ENCODE measurements at regions not wholly inside any gene's neighbourhood (a gene's known extent, or its start where the extent isn't known, plus 50 kb on each side); places are given as distances from the start of the nearest gene placed in this dataset.
"Not testable (repeated sequence)": the region's sequence is repeated elsewhere in the genome, so short reads cannot be mapped to it uniquely, and the experiment has no call there.

- Histone ChIP-seq H3K27ac (ENCODE audit: low read depth in 1 of 2, low read length in 1 of 2) (no peak overlapping the region), H3K4me1 (ENCODE audit: control insufficient read depth in 2 of 2, insufficient read depth in 2 of 2, low read length in 2 of 2) (no peaks in the 10 kb centered on the region), H3K9me3 (ENCODE audit: control insufficient read depth in 2 of 2, insufficient read depth in 1 of 2, low read length in 1 of 2) (no peaks in the 10 kb centered on the region), H3K36me3 (ENCODE audit: control insufficient read depth in 2 of 2, insufficient read depth in 2 of 2, low read length in 1 of 2) (no peaks in the 10 kb centered on the region), H3K27me3 (ENCODE audit: control insufficient read depth in 2 of 2, insufficient read depth in 1 of 2, low read length in 1 of 2) (no peaks in the 10 kb centered on the region), H3K4me3 (ENCODE audit: low read length in 2 of 2) (no peak overlapping the region)
- DNase-seq (ENCODE audit: low read depth in 6 of 9, low spot score in 9 of 9): no peak
- WGBS: 92% methylated on average over 3 of the region's 3 CpGs
Measured at GRCh38 chr18:27541293-27541692, 356.2 kb upstream of the CHST9 start.

GRCh38 chr18:27540111-27540510 lies 355.0 kb upstream of the CHST9 start:
- Histone ChIP-seq H3K27me3 (ENCODE audit: control insufficient read depth in 2 of 2, insufficient read depth in 1 of 2, low read length in 1 of 2) (no peaks in the 10 kb centered on the region), H3K4me1 (ENCODE audit: control insufficient read depth in 2 of 2, insufficient read depth in 2 of 2, low read length in 2 of 2) (no peaks in the 10 kb centered on the region), H3K36me3 (ENCODE audit: control insufficient read depth in 2 of 2, insufficient read depth in 2 of 2, low read length in 1 of 2) (no peaks in the 10 kb centered on the region), H3K9me3 (ENCODE audit: control insufficient read depth in 2 of 2, insufficient read depth in 1 of 2, low read length in 1 of 2) (no peaks in the 10 kb centered on the region), H3K4me3 (ENCODE audit: low read length in 2 of 2) (no peak overlapping the region), H3K27ac (ENCODE audit: low read depth in 1 of 2, low read length in 1 of 2) (no peak overlapping the region)
- DNase-seq (ENCODE audit: low read depth in 6 of 9, low spot score in 9 of 9): no peak
- 31% methylated on average over 6 of the region's 6 CpGs for WGBS

GRCh38 chr18:27528925-27529521 lies 343.9 kb upstream of the CHST9 start:
- no peak for DNase-seq (ENCODE audit: low read depth in 6 of 9, low spot score in 9 of 9)
- WGBS: 93% methylated on average over 2 of the region's 2 CpGs
- H3K9me3 ChIP-seq (ENCODE audit: control insufficient read depth in 2 of 2, insufficient read depth in 1 of 2, low read length in 1 of 2): no peaks in the 10 kb centered on the region
- no peak overlapping the region for H3K4me3 ChIP-seq (ENCODE audit: low read length in 2 of 2)
- no peaks in the 10 kb centered on the region for H3K4me1 ChIP-seq (ENCODE audit: control insufficient read depth in 2 of 2, insufficient read depth in 2 of 2, low read length in 2 of 2)
- H3K27ac ChIP-seq (ENCODE audit: low read depth in 1 of 2, low read length in 1 of 2): no peak overlapping the region
- no peaks in the 10 kb centered on the region for H3K27me3 ChIP-seq (ENCODE audit: control insufficient read depth in 2 of 2, insufficient read depth in 1 of 2, low read length in 1 of 2)
- no peaks in the 10 kb centered on the region for H3K36me3 ChIP-seq (ENCODE audit: control insufficient read depth in 2 of 2, insufficient read depth in 2 of 2, low read length in 1 of 2)

GRCh38 chr18:27527856-27528255 lies 342.7 kb upstream of the CHST9 start:
- Histone ChIP-seq H3K36me3 (ENCODE audit: control insufficient read depth in 2 of 2, insufficient read depth in 2 of 2, low read length in 1 of 2) (no peaks in the 10 kb centered on the region), H3K27me3 (ENCODE audit: control insufficient read depth in 2 of 2, insufficient read depth in 1 of 2, low read length in 1 of 2) (no peaks in the 10 kb centered on the region), H3K27ac (ENCODE audit: low read depth in 1 of 2, low read length in 1 of 2) (no peak overlapping the region), H3K4me1 (ENCODE audit: control insufficient read depth in 2 of 2, insufficient read depth in 2 of 2, low read length in 2 of 2) (no peaks in the 10 kb centered on the region), H3K9me3 (ENCODE audit: control insufficient read depth in 2 of 2, insufficient read depth in 1 of 2, low read length in 1 of 2) (no peaks in the 10 kb centered on the region), H3K4me3 (ENCODE audit: low read length in 2 of 2) (no peak overlapping the region)
- DNase-seq (ENCODE audit: low read depth in 6 of 9, low spot score in 9 of 9): no peak
- 70% methylated on average over 3 of the region's 3 CpGs for WGBS

DNA sequence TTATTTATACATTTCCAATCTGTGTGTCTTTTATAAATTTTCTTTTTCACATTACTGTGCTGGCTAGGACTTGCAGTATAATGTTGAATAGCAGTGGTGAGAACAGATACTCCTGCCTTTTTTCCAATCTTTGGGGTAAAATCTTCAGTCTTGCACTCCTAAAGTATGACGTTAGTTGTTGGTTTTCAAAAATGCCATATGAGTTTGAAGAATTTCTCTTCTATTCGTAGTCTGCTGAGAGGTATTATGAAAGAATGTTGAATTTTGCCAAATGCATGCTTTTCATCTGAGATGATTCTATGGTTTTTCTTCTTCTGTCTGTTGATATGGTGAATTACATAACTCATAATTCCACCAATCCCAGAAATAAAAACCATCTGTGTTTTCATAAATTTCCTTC lies 335.3 kb upstream of the CHST9 start:
- WGBS: 84% methylated on average over 2 of the region's 2 CpGs
- DNase-seq (ENCODE audit: low read depth in 6 of 9, low spot score in 9 of 9): no peak
- H3K4me3 ChIP-seq (ENCODE audit: low read length in 2 of 2): no peak overlapping the region
- H3K36me3 ChIP-seq (ENCODE audit: control insufficient read depth in 2 of 2, insufficient read depth in 2 of 2, low read length in 1 of 2): no peaks in the 10 kb centered on the region
- H3K9me3 ChIP-seq (ENCODE audit: control insufficient read depth in 2 of 2, insufficient read depth in 1 of 2, low read length in 1 of 2): no peaks in the 10 kb centered on the region
- no peaks in the 10 kb centered on the region for H3K27me3 ChIP-seq (ENCODE audit: control insufficient read depth in 2 of 2, insufficient read depth in 1 of 2, low read length in 1 of 2)
- H3K27ac ChIP-seq (ENCODE audit: low read depth in 1 of 2, low read length in 1 of 2): no peak overlapping the region
- no peaks in the 10 kb centered on the region for H3K4me1 ChIP-seq (ENCODE audit: control insufficient read depth in 2 of 2, insufficient read depth in 2 of 2, low read length in 2 of 2)

- not testable (repeated sequence) for DNase-seq (ENCODE audit: low read depth in 6 of 9, low spot score in 9 of 9)
- WGBS: 92% methylated on average over 21 of the region's 21 CpGs
Measured at GRCh38 chr18:27510036-27510633, 325.0 kb upstream of the CHST9 start.

DNA sequence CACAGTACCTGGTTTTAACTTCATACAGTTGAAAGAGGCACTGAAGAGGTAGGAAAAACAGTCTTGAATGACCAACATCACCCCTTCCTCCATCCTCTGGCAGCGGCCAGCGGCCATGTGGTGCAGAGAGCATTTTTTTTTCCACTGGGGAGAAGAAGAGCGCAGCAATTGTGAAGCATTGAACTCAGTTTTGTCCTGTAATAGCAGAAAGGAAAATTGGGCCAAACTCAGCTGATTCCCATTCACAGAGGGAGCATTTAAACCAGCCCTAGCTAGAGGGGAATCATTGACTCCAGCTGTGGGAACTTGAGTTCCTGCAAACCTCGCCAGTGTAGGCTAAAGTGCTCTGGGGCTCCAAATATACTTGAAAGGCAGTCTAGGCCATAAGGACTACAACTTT lies 316.6 kb upstream of the CHST9 start:
- H3K9me3 ChIP-seq (ENCODE audit: control insufficient read depth in 2 of 2, insufficient read depth in 1 of 2, low read length in 1 of 2): peaks cover 0 to 6% of the 10 kb centered on the region in 2 donors
- H3K27ac ChIP-seq (ENCODE audit: low read depth in 1 of 2, low read length in 1 of 2): no peak overlapping the region
- no peaks in the 10 kb centered on the region for H3K36me3 ChIP-seq (ENCODE audit: control insufficient read depth in 2 of 2, insufficient read depth in 2 of 2, low read length in 1 of 2)
- H3K27me3 ChIP-seq (ENCODE audit: control insufficient read depth in 2 of 2, insufficient read depth in 1 of 2, low read length in 1 of 2): no peaks in the 10 kb centered on the region
- H3K4me3 ChIP-seq (ENCODE audit: low read length in 2 of 2): no peak overlapping the region
- DNase-seq (ENCODE audit: low read depth in 6 of 9, low spot score in 9 of 9): no peak
- H3K4me1 ChIP-seq (ENCODE audit: control insufficient read depth in 2 of 2, insufficient read depth in 2 of 2, low read length in 2 of 2): no peaks in the 10 kb centered on the region
- WGBS: 91% methylated on average over 4 of the region's 4 CpGs

More at GRCh38 chr18:27510036-27510633, 325.0 kb upstream of the CHST9 start:
- not testable (repeated sequence) for H3K36me3 ChIP-seq (ENCODE audit: control insufficient read depth in 2 of 2, insufficient read depth in 2 of 2, low read length in 1 of 2); H3K9me3 ChIP-seq (ENCODE audit: control insufficient read depth in 2 of 2, insufficient read depth in 1 of 2, low read length in 1 of 2); H3K4me1 ChIP-seq (ENCODE audit: control insufficient read depth in 2 of 2, insufficient read depth in 2 of 2, low read length in 2 of 2); H3K4me3 ChIP-seq (ENCODE audit: low read length in 2 of 2); H3K27ac ChIP-seq (ENCODE audit: low read depth in 1 of 2, low read length in 1 of 2); H3K27me3 ChIP-seq (ENCODE audit: control insufficient read depth in 2 of 2, insufficient read depth in 1 of 2, low read length in 1 of 2)

GRCh38 chr18:27500531-27500930 lies 315.4 kb upstream of the CHST9 start:
- WGBS: 85% methylated on average over 5 of the region's 5 CpGs
- Histone ChIP-seq H3K4me1 (ENCODE audit: control insufficient read depth in 2 of 2, insufficient read depth in 2 of 2, low read length in 2 of 2) (no peaks in the 10 kb centered on the region), H3K27ac (ENCODE audit: low read depth in 1 of 2, low read length in 1 of 2) (no peak overlapping the region), H3K36me3 (ENCODE audit: control insufficient read depth in 2 of 2, insufficient read depth in 2 of 2, low read length in 1 of 2) (no peaks in the 10 kb centered on the region), H3K27me3 (ENCODE audit: control insufficient read depth in 2 of 2, insufficient read depth in 1 of 2, low read length in 1 of 2) (no peaks in the 10 kb centered on the region), H3K4me3 (ENCODE audit: low read length in 2 of 2) (no peak overlapping the region), H3K9me3 (ENCODE audit: control insufficient read depth in 2 of 2, insufficient read depth in 1 of 2, low read length in 1 of 2) (peaks cover 0 to 6% of the 10 kb centered on the region in 2 donors)
- DNase-seq (ENCODE audit: low read depth in 6 of 9, low spot score in 9 of 9): no peak

DNA sequence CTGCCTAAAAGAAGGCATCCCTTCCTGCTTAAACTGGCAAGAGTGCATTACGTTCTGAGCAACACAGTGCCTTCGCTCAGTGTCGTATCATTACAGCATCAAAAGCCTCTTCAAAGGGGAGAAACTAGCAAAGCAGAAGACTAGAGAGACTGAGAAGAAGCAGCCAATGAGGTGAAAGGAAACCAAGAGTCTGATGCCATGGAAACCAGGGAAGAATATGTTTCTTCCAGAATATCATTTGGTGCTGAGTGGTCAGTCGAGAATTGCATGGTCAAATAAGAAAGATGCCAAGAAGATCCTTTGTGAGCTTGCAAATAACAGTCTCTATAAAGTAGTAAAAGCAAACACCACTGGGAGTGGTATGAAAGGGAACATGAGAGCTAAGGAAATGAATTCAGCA lies 312.1 kb upstream of the CHST9 start:
- no peak overlapping the region for H3K27ac ChIP-seq (ENCODE audit: low read depth in 1 of 2, low read length in 1 of 2)
- peaks cover 0 to 1% of the 10 kb centered on the region in 2 donors for H3K9me3 ChIP-seq (ENCODE audit: control insufficient read depth in 2 of 2, insufficient read depth in 1 of 2, low read length in 1 of 2)
- H3K4me3 ChIP-seq (ENCODE audit: low read length in 2 of 2): no peak overlapping the region
- no peaks in the 10 kb centered on the region for H3K27me3 ChIP-seq (ENCODE audit: control insufficient read depth in 2 of 2, insufficient read depth in 1 of 2, low read length in 1 of 2)
- DNase-seq (ENCODE audit: low read depth in 6 of 9, low spot score in 9 of 9): no peak
- WGBS: 94% methylated on average over 4 of the region's 4 CpGs
- H3K36me3 ChIP-seq (ENCODE audit: control insufficient read depth in 2 of 2, insufficient read depth in 2 of 2, low read length in 1 of 2): no peaks in the 10 kb centered on the region
- H3K4me1 ChIP-seq (ENCODE audit: control insufficient read depth in 2 of 2, insufficient read depth in 2 of 2, low read length in 2 of 2): no peaks in the 10 kb centered on the region
